Omental fat pad (tissue), 3 donors: ENCODE measurements at regions not wholly inside any gene's neighbourhood (a gene's known extent, or its start where the extent isn't known, plus 50 kb on each side); places are given as distances from the start of the nearest gene placed in this dataset.

Experiments used
- ATAC-seq: fragments of 150-250 bp; one replicate; pipeline ENCODE4 v1.9.1; 2016; ENCODE audit warnings: mild to moderate bottlenecking, moderate library complexity; ENCODE audit not compliant: low FRiP score
- DNase-seq: peaks from one replicate; pipeline ENCODE4 v3.0.0-alpha.2; 2019; ENCODE audit warnings: low spot score
- TF ChIP-seq, protein P1 (sequence below), 3 donors: fragments of 450-650 bp; IDR thresholded peaks; one replicate each; pipeline ENCODE4 v1.5.1; 2016 to 2017; ENCODE audit warnings: antibody characterized with exemption in 3 of 3, mild to moderate bottlenecking in 3 of 3, moderate library complexity in 2 of 3

DNA sequence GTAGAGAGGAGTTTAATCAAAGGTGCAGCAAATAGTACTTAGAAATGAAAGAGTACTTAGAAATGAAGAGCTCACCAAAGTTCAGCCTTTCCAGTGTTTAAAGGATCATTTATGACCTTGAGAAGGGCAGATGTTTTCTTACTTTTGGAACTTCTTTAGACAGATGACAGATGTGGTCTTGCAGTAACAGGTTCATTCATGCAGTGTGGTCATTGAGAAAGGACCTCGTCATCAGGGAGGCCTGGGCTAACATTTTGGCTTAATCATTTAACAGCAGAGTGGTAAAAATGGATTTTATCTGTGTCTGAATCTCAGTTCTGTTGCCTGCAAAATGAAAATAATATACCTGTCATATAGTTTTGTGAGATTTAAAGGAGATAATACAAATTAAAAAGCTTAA is 75.1 kb upstream of the NT5C1B start:
- DNase-seq (no peak), ATAC-seq (no peak)
- TF ChIP-seq, protein P1, sequence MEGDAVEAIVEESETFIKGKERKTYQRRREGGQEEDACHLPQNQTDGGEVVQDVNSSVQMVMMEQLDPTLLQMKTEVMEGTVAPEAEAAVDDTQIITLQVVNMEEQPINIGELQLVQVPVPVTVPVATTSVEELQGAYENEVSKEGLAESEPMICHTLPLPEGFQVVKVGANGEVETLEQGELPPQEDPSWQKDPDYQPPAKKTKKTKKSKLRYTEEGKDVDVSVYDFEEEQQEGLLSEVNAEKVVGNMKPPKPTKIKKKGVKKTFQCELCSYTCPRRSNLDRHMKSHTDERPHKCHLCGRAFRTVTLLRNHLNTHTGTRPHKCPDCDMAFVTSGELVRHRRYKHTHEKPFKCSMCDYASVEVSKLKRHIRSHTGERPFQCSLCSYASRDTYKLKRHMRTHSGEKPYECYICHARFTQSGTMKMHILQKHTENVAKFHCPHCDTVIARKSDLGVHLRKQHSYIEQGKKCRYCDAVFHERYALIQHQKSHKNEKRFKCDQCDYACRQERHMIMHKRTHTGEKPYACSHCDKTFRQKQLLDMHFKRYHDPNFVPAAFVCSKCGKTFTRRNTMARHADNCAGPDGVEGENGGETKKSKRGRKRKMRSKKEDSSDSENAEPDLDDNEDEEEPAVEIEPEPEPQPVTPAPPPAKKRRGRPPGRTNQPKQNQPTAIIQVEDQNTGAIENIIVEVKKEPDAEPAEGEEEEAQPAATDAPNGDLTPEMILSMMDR (IDR thresholded peaks at IDR 0.05), result no peak

DNA sequence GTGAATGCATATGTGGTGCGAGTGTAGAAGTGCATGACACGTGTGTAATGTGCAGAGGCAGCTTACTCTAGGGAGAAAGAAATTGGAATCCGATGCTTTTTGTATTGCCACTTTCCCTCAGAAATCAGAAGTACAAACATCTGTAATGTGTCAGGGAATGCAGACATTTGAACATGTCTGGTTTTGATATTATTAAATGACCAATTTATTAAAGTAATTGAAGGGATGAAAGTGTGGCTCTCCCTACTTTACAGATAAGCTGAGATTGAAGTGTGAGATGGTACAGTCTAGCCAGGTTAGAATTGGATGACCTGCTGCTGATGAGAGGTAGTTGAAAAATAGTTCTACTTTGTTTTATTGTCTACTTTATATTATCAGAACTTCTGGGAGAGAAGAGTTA is 74.5 kb upstream of the NT5C1B start:
- ATAC-seq, result no peak
- TF ChIP-seq, protein P1 (IDR thresholded peaks at IDR 0.05), result no peak

DNA sequence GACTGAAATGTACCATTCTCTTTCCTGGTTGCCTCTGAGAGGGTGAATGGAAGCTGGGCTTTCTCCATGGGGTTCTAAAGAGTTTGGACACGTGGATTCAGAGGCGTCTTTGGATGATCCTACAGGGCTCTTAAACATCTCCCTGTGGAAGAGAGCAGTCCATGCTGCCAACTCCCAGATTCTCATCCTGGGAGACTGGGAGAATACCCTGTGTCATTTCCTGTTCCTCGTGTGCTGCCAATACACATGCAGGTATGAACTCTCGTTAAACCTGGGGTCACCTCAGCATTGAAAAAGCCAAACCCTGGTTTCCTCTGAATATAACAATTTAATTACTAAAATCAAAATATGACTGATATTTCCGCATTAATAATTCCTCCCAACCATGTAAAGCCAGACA is 73.3 kb upstream of the NT5C1B start:
- DNase-seq (no peak), ATAC-seq (no peak)
- TF ChIP-seq, protein P1 (IDR thresholded peaks at IDR 0.05), result no peak

More for the DNA sequence above, 74.5 kb upstream of the NT5C1B start:
- no peak for DNase-seq

DNA sequence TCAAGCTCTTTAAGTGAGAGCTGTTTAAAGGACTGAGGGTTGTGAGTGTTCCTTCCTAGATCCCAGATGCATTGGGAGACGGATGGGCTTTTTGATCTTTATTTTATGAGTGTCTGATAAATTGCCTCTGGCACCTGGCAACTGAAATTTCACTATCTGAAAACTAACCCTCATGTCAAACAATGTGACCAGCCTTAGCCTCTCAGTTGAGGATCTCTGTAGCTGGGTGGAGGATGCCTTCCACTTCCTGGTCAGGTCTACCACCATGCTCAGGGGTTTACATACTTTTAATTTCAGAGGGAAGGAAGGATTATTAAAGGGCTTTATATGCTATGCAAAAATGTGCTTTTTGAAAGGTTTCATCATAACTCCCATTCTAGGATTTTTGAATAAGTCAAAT is 70.5 kb upstream of the NT5C1B start:
- TF ChIP-seq, protein P1 (IDR thresholded peaks at IDR 0.05), result no peak
- DNase-seq (no peak), ATAC-seq (no peak)

DNA sequence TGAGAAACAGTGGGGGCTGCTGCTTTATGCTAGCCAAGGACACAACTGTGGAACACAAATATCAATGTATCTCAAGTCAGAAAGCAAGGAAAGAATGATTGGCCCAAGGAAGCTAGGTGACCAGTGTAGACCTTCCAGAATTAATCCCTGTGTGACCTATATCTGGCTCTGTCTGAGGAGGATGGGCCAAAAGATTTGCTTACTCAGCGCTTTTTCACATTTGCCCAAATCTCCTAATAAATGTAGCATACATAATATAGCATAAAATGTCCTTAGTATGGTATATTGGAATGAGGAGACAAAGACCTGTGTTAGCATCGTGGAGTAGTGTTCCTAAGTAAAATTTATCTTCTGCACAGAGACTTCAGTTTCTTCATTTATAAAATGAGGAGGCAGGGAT is 66.7 kb upstream of the NT5C1B start:
- ATAC-seq, result no peak

DNA sequence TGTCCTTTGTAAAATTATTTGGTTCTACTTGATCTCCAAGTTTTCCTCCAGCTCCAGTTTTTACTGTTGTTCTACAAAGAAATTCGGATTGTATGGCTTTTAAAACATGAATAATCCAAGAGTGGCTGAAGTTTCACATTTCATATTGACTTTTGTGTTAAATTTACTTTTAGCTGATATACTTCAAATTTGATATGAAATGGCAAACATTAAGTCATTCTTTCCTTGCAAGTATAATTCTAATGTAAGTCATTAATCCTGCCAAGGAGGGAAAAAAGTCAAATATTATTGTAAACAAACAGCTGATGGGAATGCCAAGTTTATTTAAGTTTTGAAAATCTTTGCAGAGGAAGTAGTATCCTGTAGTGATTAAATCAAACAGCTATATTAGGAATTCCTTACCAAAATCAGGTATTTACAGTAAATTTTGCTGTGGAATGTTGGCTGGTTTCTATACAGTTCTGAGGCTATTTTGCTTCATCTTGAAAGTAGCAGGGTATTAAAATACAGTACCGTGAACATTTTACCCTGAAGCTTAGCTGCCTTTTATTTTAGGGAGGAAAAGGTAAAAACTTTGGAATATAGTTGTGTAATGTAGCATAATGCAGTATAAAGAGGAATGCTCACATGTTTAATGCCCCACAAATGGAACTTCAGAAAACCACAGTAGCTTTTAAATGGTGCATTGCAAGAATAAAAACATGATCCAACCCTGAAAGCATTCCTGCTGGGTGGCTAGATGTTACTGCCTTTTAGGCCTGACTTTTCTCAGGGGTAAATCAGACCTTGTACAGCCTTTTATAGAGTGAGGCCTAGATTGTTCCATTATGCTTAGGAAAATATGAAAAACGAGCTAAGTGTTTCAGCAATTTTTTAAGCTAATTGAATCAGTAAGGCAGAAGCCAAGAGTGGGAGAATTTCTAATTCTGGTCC is 62.7 kb upstream of the NT5C1B start:
- DNase-seq (no peak), ATAC-seq (no peak)
- TF ChIP-seq, protein P1 (IDR thresholded peaks at IDR 0.05), result no peak

More for the DNA sequence above, 66.7 kb upstream of the NT5C1B start:
- DNase-seq, result no peak
- TF ChIP-seq, protein P1 (IDR thresholded peaks at IDR 0.05), result no peak

DNA sequence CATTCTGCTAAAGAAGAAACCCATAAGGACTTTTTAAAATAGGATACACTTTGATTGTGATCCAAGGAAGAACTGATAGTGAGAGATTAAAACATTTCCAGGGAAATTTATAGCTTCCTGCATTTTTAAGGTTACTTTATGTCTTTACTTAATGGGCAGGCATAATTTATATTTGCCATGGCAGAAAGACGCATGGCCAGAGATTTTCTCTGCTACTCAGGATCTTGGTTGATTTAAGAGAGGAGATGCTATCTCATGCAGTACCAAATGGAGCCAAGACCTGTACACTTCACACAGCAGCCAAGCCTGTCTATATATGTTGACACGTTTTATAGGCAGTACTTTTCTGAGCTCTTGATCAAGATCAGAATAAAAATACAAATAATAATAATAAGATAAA is 60.9 kb upstream of the NT5C1B start:
- DNase-seq (no peak), ATAC-seq (no peak)
- TF ChIP-seq, protein P1 (IDR thresholded peaks at IDR 0.05), result no peak
